Choroid plexus epithelial cell (primary cell): ENCODE measurements at regions not wholly inside any gene's neighbourhood (a gene's known extent, or its start where the extent isn't known, plus 50 kb on each side); places are given as distances from the start of the nearest gene placed in this dataset.

ENCODE experiments used
- DNase-seq: peaks from one replicate; pipeline ENCODE4 v3.0.0-alpha.2; 2010; ENCODE audit warnings: low read depth
- H3K4me3 ChIP-seq: 2 replicates; pipeline ENCODE4 v1.5.1; 2011; ENCODE audit warnings: low read depth, mild to moderate bottlenecking, control low read depth, low read length, moderate library complexity
- TF ChIP-seq, protein P1 (sequence below): conservative IDR thresholded peaks from 2 replicates; pipeline ENCODE4 v1.5.1; 2011; ENCODE audit warnings: low read depth, mild to moderate bottlenecking, control low read depth, inconsistent platforms, low read length, moderate library complexity

DNA sequence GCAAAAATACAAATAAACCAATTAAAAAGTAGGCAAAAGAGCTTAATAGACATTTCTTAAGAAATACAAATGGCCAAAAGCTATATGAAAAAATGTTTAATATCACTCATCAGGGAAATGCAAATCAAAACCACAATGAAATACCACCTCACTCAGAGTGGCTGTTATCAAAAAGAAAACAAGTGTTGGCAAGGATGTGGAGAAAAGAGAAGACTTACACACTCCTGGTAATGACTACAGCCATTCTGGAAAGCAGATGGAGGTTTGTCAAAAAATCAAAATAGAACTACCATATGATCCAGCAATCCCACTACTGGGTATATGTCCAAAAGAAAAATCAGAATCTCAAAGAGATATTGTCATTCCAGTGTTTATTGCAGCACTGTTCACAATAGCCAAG, 223.5 kb upstream of the SLC10A2 start:
- H3K4me3 ChIP-seq: no peak overlapping the region
- TF ChIP-seq, protein P1, sequence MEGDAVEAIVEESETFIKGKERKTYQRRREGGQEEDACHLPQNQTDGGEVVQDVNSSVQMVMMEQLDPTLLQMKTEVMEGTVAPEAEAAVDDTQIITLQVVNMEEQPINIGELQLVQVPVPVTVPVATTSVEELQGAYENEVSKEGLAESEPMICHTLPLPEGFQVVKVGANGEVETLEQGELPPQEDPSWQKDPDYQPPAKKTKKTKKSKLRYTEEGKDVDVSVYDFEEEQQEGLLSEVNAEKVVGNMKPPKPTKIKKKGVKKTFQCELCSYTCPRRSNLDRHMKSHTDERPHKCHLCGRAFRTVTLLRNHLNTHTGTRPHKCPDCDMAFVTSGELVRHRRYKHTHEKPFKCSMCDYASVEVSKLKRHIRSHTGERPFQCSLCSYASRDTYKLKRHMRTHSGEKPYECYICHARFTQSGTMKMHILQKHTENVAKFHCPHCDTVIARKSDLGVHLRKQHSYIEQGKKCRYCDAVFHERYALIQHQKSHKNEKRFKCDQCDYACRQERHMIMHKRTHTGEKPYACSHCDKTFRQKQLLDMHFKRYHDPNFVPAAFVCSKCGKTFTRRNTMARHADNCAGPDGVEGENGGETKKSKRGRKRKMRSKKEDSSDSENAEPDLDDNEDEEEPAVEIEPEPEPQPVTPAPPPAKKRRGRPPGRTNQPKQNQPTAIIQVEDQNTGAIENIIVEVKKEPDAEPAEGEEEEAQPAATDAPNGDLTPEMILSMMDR: no peak
- peak; percentile 64 for DNase-seq

DNA sequence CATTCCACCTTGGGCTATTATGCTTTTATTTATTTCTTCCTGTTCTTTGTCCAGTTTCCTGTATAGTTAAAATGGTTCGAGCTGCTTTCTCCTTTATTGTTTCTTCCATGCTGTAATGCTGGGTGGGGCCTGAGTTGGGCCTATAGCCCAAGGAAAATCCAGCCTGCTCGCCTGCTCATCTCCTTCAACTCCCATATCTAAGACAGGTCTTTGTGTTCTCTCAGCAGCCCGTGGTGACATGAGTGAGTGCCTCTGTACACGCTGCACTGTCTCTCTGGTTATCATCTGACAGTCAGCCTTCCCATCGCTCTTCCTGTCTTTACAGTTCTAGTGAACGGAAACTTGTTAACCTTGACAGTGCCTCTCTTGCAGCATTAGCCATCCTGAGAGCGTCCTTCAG, 221.9 kb upstream of the SLC10A2 start:
- TF ChIP-seq, protein P1: no peak
- no peak for DNase-seq
- H3K4me3 ChIP-seq: no peak overlapping the region

DNA sequence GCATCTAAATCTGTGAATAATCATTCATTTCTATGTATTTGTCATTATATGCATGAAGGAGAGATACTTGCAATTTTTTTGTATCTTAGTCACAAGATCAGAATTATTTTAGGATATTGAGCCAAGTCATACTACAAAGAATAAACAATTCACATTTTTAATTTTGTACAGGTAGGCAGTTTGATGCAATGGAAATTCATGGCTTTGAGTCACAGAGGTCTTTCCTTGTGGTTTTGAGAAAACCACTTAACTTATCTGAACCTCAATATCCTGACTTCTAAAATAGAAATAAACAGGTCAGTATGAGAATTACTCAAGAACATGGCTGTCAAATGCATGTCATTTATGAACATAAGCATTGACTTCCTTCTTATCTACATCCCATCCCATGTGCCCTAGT, 221.4 kb upstream of the SLC10A2 start:
- no peak overlapping the region for H3K4me3 ChIP-seq
- peak; percentile 34 for DNase-seq
- TF ChIP-seq, protein P1: no peak

DNA sequence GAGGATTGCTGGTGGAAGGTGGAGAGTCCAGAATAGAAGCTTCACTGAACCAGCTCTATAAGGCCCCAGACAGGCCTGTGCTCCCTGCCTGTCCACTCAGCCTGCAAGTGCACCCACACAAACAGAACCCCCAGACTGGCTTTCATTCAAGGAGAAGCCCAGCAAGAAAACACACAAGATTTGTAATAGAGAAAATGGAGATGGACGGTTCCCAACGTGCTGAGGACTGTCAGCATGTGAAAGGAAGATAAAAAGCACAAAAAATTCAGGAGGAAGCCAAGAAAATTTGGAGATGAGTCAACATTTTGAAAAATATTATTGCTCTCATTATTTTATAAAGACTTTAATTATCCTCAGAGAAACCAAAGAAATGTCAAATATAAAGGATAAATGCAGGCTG, 218.2 kb upstream of the SLC10A2 start:
- no peak for DNase-seq
- TF ChIP-seq, protein P1: no peak
- no peak overlapping the region for H3K4me3 ChIP-seq

DNA sequence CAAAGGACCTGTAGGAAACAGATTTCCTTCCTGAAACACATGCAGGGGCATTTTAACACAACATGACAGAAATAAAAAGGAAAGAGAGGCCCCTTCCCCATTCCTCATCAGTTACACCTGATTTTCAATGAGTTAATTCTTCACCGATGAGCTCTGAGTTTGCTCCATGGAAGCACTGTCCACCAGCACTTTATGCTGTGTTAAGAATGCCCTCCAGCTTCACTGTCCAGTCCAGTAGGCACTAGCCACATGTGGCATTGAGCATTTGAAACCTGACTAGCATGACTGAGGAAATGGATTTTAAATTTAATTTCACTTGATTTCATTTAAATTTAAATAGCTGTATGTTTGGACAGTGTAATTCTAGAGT, 217.2 kb upstream of the SLC10A2 start:
- DNase-seq: no peak
- no peak overlapping the region for H3K4me3 ChIP-seq
- TF ChIP-seq, protein P1: no peak

DNA sequence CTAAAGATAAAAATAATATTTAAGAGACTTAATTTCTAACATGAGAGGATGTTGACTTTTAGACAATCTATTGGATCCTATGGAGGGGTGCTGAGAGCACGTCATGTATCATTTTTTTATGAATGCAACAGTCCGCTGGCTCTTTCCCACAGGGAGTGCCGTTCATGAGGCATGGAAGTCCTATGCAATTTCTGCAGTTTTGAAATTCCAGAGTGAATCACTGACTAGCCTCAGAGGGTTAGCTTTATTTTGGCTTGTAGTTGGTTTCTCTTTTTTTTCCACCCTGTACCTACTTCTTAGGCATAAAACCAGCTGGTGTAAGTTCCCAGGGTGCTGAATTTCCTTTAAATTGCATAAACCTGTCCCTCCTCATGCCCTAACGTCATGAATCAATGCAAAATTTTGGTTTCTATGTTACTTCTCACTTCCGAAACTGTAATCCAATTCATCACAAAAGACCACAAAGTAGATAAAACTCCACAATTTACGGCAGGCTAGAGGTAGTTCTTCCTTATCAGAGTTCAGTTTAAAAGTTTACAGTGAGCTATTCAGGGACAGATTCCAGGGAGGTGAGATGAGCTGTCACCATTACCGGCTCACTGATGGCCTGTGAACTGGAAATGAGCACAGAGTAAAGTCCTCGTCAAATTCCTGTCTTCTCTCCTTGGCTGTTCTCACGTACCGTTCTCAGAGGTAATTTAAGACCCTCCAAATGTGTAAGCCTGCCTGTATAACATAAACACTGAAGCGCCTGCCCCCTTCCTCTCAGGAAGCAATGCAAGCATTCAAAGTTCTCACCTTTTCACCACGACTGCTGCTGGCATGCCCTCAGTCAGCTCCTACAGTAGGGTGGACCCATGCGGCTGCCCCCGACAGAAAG, 216.6 kb upstream of the SLC10A2 start:
- peak overlapping the region; percentile 31 for H3K4me3 ChIP-seq
- DNase-seq: peak; percentile 93
- TF ChIP-seq, protein P1: no peak

DNA sequence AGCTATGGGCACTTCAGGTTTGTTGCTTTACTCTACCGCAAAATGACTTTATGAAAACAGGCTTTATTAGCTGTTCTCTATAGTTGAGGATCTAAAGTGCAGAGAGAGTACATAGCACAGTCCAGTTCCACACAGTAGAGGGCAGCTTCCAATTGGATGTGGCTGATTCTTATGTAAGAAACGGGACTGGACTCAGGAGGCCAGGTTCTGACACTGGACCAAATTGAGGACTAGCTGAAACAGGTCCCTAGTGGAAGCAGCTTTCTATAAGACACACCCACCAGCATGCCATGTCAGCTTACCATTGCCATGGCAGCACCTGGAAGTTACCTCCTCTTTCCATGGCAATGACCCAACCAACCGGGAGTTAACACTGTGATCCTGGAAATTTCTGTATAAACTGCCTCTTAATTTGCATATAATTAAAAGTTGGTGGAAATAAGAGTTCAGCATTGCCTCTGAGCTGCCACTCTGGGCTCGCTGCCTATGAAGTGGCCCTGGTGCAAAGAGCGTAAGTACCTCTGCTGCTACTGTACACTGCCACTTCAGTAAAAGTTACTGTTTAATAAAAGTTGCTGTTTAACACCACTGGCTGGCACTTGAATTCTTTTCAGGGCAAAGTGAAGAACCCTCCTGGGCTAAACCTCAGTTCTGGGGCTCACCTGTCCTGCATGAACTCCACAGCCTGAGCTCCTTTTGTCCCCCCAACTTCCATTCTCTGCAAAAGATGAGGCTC, 211.9 kb upstream of the SLC10A2 start:
- TF ChIP-seq, protein P1: peak; percentile 26
- DNase-seq: no peak
- H3K4me3 ChIP-seq: no peak overlapping the region
